IPS DF 4.7 (cell line): ENCODE measurements at regions not wholly inside any gene's neighbourhood (a gene's known extent, or its start where the extent isn't known, plus 50 kb on each side); places are given as distances from the start of the nearest gene placed in this dataset.
A peak's percentile ranks its signal among the peaks of the same experiment; 100 is the strongest.

Experiments used
- DNase-seq: peaks from one replicate; pipeline ENCODE4 v3.0.0-alpha.2; 2013; ENCODE audit warnings: low spot score; ENCODE audit errors: extremely low read depth

DNA sequence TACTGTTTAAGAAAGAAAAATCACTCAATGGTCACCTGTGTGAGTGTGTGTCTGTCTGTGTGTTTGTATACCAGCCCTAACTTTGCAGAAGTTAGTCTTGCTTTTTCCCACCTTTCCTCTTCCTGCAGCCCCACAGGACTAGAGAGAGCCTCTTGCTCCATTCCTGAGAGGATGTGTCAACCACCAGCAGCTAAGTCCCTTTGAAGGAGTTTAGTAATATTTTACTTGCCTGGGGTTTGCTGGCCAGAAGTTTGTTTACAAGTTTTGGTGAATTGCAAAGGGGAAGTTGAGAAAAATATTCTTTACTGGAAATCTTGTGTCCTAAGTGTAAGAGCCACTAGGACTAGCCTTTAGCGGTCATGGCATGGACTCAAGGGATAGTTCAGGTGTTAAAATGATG is 316.2 kb downstream of the BRINP1 start:
- no peak for DNase-seq

DNA sequence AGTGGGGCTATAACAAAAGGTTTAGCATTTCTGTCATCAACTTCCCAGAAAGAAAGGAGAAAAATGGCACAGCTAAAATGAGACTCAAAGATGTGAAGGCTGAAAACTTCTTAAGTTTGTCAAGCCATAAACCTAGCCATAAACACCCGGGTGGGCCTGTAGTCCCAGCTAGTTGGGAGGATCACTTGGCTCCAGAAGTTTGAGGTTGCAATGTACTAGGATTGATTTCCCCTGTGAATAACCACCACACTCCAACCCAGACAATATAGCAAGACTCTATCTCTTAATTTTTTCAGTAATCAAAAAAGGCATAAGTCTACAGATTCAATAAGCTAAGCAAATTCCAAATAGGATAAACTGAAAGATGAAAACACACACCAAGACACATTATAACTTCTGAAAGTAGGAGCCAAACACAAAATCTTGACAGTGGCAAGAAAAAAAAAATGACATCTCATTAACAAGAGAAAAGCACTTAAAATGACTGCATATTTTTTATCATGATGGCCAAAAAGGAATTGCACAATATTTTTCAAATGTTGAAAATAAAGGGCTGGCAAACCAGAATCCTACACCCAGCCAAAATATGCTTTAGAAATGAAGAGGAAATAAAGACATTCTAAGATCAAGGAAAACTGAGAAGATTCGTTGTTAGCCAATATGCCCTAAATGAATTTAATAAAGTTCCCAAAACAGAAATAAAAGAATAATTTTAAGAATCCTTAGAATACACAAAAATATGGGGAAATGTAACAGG is 308.4 kb downstream of the BRINP1 start:
- DNase-seq, result no peak

DNA sequence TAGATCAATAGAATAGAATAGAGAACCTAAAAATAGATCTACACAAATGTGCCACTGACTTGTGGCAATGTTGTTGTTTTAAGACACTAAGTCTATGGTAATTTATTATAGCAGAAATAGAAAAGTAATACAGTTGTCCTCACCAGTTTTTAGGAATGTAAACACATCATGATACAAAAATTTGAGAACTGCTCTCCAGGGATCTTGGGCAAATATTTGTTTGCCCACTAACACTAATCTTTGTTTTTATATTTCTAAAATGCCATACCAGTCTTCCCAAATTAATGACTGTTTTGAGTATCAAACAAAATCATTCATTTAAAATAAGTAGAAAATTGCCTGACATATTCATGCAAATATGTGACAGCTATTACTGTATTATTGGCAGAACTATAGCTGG is 297.6 kb downstream of the BRINP1 start:
- DNase-seq, result no peak

DNA sequence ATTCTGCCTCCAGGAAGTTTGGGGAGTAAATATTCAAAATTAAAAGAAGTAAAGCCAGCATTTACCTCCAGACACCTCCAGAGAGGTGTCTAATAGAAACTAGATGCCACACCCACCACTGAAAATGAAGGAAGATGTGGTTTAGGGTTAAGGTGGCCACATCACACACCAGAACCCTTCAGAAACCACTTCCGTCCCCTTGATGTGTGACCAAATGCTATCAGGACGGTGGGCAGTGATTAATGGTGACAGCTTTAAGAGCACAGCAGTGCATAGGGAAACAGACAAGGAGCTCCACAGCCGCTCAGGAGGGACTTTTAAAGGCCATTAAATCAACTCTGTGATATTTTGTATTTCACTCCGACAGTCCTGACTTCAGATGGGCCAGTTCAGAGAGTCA is 295.2 kb downstream of the BRINP1 start:
- DNase-seq, result no peak

DNA sequence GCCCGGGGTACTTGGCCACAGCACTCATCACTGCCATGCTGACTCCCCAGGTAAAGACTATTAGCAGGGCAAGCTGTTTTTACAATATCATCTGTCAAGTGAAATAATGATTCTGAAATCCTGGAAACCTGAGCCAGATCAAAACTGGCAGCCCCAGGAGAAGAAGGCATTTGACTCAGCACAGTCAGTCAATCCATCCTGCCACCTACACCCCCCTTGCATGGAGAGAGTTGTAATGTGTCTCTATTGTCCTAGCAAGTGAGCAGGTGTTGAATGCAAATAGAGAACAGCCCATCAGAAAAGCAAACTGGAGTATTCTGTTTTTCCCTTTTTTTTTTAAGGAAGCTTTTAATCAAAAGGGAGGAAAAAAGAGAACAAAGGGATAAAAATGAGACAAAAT is 291.2 kb downstream of the BRINP1 start:
- DNase-seq, result no peak

DNA sequence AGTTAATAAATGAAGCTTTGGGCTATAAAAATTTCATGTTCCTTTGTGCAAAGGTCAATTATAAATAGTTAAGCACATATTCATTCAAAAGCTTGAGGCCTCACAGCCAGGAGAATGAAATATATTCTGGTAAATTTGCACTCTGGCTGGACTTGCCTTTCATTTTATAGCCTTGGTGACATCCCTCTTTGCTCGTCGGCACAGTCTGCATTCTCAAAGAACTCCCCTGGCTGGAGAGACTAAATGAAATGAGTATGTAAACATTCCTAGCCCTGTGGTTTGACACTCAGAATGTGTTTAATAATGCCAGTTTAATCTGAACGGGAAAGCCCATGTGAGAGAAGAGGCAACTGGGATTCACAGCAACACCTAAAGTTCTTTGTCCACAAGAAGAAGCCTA is 285.6 kb downstream of the BRINP1 start:
- no peak for DNase-seq

DNA sequence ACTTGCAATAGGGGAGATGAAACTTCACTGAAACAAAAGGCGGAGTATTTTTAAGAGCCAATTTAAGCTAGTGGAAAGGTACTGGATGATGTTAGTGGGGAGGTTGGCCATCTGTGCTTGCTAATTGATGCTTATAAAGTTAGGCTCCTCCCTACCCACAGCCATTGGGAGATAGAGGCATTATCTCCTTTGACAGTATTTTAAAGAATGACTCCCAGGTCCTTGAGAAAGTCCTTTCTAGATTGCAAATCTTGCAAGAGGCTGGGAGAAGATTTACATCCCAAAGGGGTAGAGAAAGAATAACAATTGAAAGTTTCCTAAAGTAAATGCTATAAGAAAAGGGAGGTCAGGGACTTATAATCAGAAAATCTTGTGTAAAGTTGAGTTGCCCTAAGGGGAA is 282.6 kb downstream of the BRINP1 start:
- peak; percentile 51 for DNase-seq

DNA sequence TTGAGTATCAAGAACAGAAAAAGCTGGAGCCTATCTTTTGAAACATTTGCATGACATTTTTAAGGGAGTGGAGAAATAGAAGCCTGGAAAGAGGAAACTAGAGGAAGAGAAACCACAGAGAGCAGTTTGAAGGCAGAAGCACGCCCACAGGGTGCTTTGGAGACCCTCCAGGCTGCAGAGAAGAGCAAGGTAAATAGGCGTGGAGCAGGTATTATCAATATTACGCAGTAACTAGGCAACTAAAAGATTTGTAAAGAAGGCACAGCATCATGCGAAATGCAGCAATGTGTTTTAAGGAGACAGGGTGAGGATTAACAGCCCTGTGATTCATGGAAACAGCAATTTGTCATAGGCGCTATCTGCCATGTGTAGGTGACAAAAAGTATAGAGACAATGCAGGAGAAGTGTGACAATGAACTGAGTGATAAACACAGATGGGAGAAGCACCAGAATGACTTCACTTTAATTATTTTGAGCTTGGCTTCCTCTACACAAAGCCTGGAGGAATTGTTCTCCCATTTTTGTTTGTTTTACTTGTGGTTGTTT is 281.2 kb downstream of the BRINP1 start:
- DNase-seq, result no peak

DNA sequence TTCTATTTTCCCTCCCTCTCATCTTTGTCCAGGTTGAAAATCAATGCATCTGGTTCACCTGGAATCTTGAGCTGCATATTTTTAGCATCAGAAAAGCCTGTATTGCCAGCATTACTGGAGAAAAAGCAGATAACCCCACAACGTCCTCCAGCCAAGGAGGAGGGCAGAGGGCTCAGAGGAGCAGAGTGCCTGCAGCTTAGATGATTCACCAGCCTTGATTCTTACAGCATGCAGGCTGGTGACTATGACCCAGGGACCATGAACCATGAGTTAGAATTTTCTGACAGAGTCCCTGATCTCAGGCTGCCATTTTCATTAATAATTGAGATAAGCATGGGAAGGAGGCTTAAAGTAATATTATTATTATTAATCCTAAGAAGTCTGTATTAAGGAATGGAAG is 278.2 kb downstream of the BRINP1 start:
- DNase-seq, result no peak

DNA sequence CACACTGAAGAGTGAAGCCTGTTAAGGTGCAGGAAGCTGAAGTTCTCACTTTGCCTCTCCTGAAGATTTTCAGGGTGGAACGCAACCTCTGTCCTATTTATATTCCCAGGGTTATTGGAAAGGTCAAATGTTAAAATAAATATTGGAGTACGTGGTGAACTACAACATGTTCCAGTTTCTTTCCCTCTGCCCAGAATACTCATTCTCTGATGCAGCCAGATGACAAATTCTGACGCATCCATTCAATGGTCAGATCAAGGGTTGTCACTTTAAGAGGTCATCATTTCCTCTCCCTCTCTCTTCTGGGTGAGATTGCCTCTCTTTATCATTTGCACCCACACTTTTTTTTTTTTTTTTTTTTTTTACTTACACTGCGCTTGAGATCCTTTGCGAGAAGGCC is 277.1 kb downstream of the BRINP1 start:
- DNase-seq, result no peak

DNA sequence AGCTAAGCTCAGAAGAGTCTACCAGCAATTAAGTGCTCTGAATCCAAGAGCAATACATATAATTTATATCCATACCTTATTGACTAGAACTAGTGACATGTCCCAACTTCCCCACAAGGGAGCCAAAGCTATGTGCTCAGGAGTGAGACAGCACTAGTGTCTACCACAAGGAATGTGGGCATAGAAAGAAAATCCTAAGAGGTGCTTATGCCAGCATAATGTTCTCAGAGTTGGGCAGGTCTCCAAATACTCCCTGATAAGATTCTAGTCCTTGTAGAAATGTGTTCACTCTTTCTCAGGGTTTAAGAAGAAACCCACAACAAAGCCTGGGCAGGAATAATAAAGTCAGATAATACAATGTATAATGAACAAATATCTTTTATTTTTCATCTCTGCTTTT is 275.1 kb downstream of the BRINP1 start:
- no peak for DNase-seq

DNA sequence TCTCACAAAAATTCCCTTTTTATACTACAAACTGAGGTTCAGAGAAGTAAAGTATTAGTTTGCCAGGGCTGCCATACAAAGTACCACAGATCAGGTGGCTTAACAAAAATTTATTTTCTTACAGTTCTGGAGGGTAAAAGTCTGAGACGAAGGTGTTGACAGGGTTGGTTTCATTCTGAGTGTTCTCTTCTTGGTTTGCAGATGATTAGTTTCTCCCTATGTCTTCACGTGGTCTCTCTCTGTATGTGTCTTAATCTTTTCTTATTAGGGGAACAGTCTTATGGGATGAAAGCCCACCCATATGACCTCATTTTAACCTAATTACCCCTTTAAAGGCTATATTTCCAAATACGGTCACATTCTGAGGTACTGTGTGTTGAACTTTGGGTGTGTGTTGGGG is 274.2 kb downstream of the BRINP1 start:
- DNase-seq, result no peak

DNA sequence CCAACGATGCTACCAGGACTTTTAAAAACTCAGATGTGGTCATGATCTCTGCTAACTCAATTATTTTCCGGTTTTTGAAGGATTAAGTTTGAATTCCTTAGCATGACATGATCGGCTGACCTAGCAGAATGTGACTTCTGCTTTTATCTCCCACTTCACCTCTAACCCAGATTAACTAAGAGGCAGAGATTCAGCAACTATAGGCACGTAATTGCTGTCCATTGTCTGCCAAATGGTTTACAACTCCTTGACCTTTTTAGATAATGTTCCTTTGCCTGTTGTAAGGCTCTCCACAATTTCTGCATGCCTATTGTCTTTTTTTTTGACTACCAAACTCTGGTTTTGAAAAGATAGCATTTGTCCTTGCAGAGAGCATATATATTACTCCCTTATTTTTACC is 268.2 kb downstream of the BRINP1 start:
- DNase-seq, result no peak

DNA sequence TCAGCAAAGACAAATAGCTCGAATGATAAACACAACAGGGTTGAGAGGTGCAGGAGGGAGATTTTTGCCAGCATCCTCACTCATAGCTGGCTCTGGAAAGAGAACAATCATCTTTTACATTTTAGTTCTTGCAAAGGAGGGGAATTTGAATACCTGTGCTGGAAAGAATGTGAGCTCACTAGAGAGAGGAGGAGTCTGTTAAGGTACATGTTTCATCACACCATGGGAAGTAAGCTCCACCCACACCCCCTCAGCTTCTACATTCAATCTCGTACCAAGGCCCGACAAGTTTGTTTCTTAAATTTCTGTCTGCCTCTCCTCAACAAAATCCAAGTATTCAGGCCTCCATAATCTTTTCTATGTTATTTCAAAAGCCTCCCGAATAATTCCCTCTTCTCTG is 254.6 kb downstream of the BRINP1 start:
- DNase-seq, result peak; percentile 14
